Fibroblast of skin of scalp (primary cell): ENCODE measurements at regions not wholly inside any gene's neighbourhood (a gene's known extent, or its start where the extent isn't known, plus 50 kb on each side); places are given as distances from the start of the nearest gene placed in this dataset.

Experiments used
- DNase-seq: peaks from one replicate; pipeline ENCODE4 v3.0.0-alpha.2; 2013

GRCh38 chr2:158732573-158733429 is 62.3 kb upstream of the DAPL1 start:
- no peak for DNase-seq

- DNase-seq, result no peak
Observed at GRCh38 chr2:158733430-158733755, 61.7 kb upstream of the DAPL1 start.

DNA sequence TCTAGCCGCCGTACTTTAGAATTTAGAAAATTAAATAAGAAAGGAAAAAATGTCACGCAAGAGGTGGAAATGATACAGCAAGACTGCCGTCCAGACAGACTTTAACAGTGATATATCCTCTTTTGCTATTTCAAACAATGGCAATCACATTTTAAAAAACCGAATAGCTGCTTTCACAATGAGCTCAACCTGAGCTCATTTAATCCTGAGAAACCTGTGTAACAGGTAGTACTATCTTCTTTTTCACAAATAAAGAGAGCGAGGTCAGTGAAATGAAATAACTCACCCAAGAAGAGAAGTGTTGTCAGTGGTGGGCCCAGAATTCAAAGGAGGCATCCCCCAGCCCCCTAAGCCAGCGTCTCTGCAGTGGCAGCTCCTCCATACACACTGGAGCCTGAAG is 60.7 kb upstream of the DAPL1 start:
- DNase-seq, result no peak

- DNase-seq, result no peak
Observed at GRCh38 chr2:158735822-158736580, 59.1 kb upstream of the DAPL1 start.

- DNase-seq, result no peak
Observed at GRCh38 chr2:158738363-158738762, 56.8 kb upstream of the DAPL1 start.

DNA sequence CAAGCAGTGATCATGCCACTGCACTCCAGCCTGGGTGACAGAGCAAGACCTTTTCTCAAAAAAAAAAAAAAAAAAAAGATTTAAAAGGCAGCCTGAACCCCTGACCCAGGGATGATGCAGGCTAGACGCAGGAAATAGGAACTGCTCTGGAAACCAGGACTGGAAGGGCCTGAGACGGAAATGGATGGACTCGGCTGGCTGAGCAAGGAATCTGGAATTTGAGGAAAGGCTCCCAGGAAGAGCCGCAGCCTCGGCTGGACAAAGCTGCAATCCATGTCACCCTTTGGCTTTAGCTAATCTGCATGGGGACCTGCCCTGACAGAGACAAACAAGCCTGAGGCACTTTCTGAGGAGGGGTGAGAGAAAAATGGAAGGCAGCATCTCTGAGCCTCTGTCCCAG is 55.0 kb upstream of the DAPL1 start:
- no peak for DNase-seq

GRCh38 chr2:158740621-158741020 is 54.5 kb upstream of the DAPL1 start:
- DNase-seq, result peak; percentile 46

DNA sequence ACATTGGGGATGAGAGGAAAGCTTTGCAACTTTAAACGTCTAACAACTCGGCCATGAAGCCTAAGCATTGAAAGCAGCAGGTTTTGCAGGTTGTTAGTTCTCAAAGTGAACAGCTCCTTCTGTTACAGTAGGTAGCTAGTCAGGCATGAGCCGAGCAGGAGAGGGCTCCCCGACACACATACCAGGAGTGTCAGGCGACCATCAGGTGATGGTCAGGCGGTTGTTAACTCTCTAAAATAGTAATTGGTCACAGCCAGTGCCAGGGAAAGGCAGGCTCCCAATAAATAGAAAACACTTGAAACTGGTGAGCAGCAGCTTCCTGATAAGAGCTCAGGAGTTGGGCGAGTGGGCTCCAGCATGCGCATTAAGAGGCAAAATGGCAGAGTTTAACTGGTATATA is 53.5 kb upstream of the DAPL1 start:
- DNase-seq, result no peak

DNA sequence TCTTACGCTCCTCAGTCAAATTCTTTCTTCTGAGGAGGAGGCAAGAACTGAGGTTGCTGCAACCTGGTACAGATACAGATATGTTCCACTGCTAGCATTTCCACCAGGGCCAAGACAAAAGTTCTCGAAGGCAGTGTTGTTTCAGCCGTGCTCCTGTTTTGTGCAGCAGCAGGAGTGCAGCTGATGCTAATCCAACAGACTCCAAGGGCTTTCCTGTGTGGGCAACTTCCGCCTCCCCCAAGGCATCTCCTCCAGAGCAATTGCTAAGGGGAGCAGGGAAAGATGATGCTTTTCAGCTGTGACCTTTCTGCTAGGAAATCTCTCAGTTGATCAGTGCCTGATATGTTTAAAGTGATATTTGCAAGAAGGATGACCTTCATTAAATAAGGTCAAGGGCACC is 52.6 kb upstream of the DAPL1 start:
- DNase-seq, result no peak

GRCh38 chr2:158743466-158743865 is 51.7 kb upstream of the DAPL1 start:
- DNase-seq, result no peak

DNA sequence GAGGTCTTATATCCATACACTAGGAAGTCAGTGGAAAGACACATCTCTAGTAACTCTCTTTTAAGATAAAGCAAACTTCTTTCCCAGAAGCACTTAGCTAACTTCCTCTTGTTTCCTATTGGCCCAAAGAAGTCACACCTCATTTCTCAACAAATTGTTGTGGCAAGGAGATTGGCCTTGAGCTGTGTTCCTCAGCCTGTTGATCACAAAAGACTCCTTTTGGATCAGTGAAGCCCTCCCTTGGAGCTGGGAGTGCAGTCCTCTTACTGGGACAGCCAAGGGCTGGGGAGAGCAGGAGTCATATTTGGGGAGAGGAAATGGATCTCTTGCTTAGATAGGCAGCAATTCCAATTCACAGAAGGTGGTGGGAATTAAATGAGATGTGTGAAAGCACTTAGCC is 51.2 kb upstream of the DAPL1 start:
- no peak for DNase-seq

- peak; percentile 60 for DNase-seq
Observed at GRCh38 chr2:158745067-158745865, 49.9 kb upstream of the DAPL1 start.
